ENCODE measurements at regions not wholly inside any gene's neighbourhood (a gene's known extent, or its start where the extent isn't known, plus 50 kb on each side); places are given as distances from the start of the nearest gene placed in this dataset.

DNA sequence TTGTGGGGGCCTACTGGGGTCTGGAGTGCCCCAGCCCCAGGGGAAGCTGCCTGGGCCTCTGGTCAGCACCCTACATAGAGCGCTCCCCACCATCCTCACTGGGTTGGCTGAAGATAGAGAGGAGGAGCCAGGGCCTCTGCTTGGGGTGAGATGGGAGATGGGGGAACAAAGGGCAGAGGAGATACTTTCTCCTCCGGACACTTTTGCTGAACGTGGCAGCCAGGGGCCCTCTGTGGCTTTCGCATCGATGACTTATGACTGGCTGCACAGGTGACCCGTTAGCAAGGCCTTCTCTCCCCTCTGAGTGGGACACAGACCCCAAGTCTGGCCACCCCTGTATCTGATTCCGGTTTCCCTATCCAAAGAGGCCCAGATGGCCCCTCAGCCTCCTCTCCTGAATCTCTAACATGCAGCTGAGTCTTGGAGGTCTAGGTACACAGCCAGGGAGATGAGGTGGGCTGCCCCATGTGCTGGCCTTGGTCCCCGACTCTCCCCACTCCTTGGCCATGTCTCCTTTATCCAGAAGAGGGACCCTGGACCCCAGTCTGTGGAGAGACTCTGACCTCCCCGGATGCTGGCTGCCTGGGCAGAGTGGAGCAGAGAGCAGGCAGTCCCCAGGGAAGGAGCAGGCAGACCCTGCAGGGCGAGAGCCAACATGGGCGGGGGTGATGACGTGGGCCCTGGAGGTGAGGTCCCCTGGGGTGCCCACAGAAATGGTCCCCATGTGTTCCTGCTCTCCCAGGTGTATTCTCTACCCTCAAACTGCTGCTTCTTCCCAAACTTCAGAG lies 59.3 kb upstream of the NECTIN1 start:
- TF ChIP-seq EZH2 (IDR thresholded peaks at IDR 0.05; ENCODE audit: insufficient read depth, poor library complexity, severe bottlenecking) (no peak), EZH2phosphoT487 (IDR thresholded peaks at IDR 0.05; ENCODE audit: insufficient read depth, low read depth) (no peak)

All from GM23248 (cell line).